MCF 10A (cell line): ENCODE measurements at regions not wholly inside any gene's neighbourhood (a gene's known extent, or its start where the extent isn't known, plus 50 kb on each side); places are given as distances from the start of the nearest gene placed in this dataset.

ENCODE experiments used
- BruUV-seq: library from RNA; stranded (reverse); fragments of 400-500 nt; replicated peaks from 2 replicates; lab custom pipeline; 2021; lab: Mats Ljungman, UMichigan
- CTCF ChIA-PET: fragments of 300-600 bp; sonication (Branson Sonifier 250); formaldehyde crosslinking; extraction: SDS; loops from one replicate; lab custom pipeline; 2021; ENCODE audit warnings: antibody characterized with exemption, inconsistent platforms; lab: Yijun Ruan, JAX
- POLR2A ChIA-PET: fragments of 300-600, 350-650 bp; sonication (Branson Sonifier 250); formaldehyde crosslinking; extraction: SDS; loops from one replicate; lab custom pipeline; 2020; ENCODE audit warnings: antibody characterized with exemption, inconsistent platforms; lab: Yijun Ruan, JAX
- DNase-seq: peaks from one replicate; pipeline ENCODE4 v3.0.0-alpha.2; 2018; ENCODE audit not compliant: unreplicated experiment
- H3K27ac Mint-ChIP-seq: one replicate; pipeline ENCODE4 v1.8.0; 2022; ENCODE audit warnings: mild to moderate bottlenecking, low read depth, mixed read lengths; ENCODE audit not compliant: unreplicated experiment
- H3K27me3 Mint-ChIP-seq: one replicate; pipeline ENCODE4 v1.8.0; 2022; ENCODE audit warnings: mixed read lengths; ENCODE audit not compliant: insufficient read depth, unreplicated experiment
- H3K36me3 Mint-ChIP-seq: one replicate; pipeline ENCODE4 v1.8.0; 2022; ENCODE audit warnings: mild to moderate bottlenecking, moderate library complexity, mixed read lengths; ENCODE audit not compliant: insufficient read depth, unreplicated experiment
- H3K4me1 Mint-ChIP-seq: one replicate; pipeline ENCODE4 v1.8.0; 2022; ENCODE audit warnings: mixed read lengths; ENCODE audit not compliant: insufficient read depth, unreplicated experiment
- H3K4me3 Mint-ChIP-seq: one replicate; pipeline ENCODE4 v1.8.0; 2022; ENCODE audit warnings: mild to moderate bottlenecking, moderate library complexity, mixed read lengths; ENCODE audit not compliant: unreplicated experiment
- H3K9me3 Mint-ChIP-seq: one replicate; pipeline ENCODE4 v1.8.0; 2022; ENCODE audit warnings: mixed read lengths; ENCODE audit not compliant: unreplicated experiment
- intact Hi-C: fragments of 100-400 bp; cut with micrococcal nuclease; formaldehyde crosslinking; loops from 2 replicates; pipeline ENCODE4 v1.14.1; 2022
- TF ChIP-seq, protein P1 (sequence below): fragments of 200-600 bp; IDR thresholded peaks from one replicate; pipeline ENCODE4 v1.8.0; 2022; ENCODE audit warnings: antibody characterized with exemption, mild to moderate bottlenecking; ENCODE audit not compliant: unreplicated experiment

DNA sequence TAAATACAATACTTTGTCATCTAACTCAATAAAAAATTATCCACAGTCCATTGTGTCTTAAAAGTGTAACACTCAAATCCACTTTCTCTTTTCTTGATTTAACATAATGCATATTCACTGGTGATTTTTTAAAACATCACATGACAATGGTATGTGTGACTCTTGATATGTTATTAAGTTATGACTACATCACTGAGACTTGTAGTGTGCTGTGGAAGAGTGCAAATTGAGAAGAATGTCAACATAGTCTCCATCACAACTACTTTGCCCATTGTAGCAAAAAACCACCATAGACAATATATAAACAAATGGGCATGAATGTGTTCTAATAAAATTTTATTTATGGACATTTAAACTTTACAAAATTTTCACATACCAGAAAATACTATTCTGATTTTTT is 380.7 kb upstream of the PMFBP1 start:
- no peaks in the 10 kb centered on the region for H3K9me3 Mint-ChIP-seq
- no peak overlapping the region for H3K4me3 Mint-ChIP-seq
- intact Hi-C loops: no loop called here
- H3K27ac Mint-ChIP-seq: no peak overlapping the region
- no peak for DNase-seq
- TF ChIP-seq, protein P1, sequence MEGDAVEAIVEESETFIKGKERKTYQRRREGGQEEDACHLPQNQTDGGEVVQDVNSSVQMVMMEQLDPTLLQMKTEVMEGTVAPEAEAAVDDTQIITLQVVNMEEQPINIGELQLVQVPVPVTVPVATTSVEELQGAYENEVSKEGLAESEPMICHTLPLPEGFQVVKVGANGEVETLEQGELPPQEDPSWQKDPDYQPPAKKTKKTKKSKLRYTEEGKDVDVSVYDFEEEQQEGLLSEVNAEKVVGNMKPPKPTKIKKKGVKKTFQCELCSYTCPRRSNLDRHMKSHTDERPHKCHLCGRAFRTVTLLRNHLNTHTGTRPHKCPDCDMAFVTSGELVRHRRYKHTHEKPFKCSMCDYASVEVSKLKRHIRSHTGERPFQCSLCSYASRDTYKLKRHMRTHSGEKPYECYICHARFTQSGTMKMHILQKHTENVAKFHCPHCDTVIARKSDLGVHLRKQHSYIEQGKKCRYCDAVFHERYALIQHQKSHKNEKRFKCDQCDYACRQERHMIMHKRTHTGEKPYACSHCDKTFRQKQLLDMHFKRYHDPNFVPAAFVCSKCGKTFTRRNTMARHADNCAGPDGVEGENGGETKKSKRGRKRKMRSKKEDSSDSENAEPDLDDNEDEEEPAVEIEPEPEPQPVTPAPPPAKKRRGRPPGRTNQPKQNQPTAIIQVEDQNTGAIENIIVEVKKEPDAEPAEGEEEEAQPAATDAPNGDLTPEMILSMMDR: no peak
- H3K27me3 Mint-ChIP-seq: no peaks in the 10 kb centered on the region
- POLR2A ChIA-PET: interaction anchor here (0.6 kb wide), 1 partner anchor 1207 kb away, joined by 5 read pairs; no protein-coding TSS in a partner anchor
- CTCF ChIA-PET: no interaction called here
- H3K36me3 Mint-ChIP-seq: no peaks in the 10 kb centered on the region
- no peaks in the 10 kb centered on the region for H3K4me1 Mint-ChIP-seq
- no TSS peak for BruUV-seq

DNA sequence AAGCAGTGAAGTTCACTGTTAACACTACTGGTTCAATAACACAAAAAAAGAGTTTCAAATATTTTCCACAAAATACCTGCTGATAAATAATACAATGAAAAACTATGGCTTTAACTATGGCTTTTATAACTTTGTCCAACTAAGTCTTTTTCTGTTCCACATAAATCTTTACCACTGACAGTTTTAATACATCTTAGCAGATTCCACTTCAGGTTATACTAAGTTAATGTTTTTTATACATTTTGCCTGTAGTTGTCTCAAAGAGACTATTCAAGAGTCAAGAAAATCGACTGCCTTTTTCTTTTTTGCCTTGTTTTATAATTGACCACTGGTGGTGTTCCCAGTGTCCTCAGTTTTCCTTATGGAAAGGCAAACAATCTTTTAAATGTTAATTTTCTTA is 379.7 kb upstream of the PMFBP1 start:
- Mint-ChIP-seq H3K27ac (no peak overlapping the region), H3K9me3 (no peaks in the 10 kb centered on the region), H3K27me3 (no peaks in the 10 kb centered on the region), H3K4me1 (no peaks in the 10 kb centered on the region), H3K4me3 (no peak overlapping the region), H3K36me3 (no peaks in the 10 kb centered on the region)
- no TSS peak for BruUV-seq
- TF ChIP-seq, protein P1: no peak
- DNase-seq: no peak
- ChIA-PET POLR2A (no interaction called here), CTCF (interaction anchor here (0.6 kb wide), 1 partner anchor 30 kb away, joined by 3 read pairs; no protein-coding TSS in a partner anchor)
- intact Hi-C loops: no loop called here

DNA sequence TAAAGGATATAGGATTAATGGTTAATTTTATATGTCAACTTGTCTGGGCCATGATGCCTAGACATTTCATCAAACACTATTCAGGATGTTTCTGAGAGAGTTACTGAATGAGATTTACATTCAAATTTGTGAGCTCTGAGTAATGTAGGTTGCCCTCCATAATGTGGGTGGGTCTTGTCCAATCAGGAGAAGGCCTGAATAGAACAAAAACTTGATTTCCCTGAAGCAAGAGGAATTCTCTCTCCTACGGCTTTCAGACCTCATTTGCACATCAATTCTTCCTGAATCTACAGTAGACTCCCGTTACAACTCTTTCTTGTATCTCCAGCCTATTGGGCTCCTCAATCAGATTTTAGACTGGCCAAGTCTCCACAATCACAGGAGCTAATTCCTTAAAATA is 377.9 kb upstream of the PMFBP1 start:
- no peaks in the 10 kb centered on the region for H3K36me3 Mint-ChIP-seq
- no peak overlapping the region for H3K4me3 Mint-ChIP-seq
- no peaks in the 10 kb centered on the region for H3K4me1 Mint-ChIP-seq
- H3K27me3 Mint-ChIP-seq: no peaks in the 10 kb centered on the region
- TF ChIP-seq, protein P1: no peak
- no peak for DNase-seq
- no peaks in the 10 kb centered on the region for H3K9me3 Mint-ChIP-seq
- CTCF ChIA-PET: interaction anchor here (0.6 to 1.0 kb wide), 2 partner anchors 283 to 290 kb away, joined by 3 to 4 read pairs; no protein-coding TSS in a partner anchor
- no TSS peak for BruUV-seq
- intact Hi-C loops: no loop called here
- POLR2A ChIA-PET: interaction anchor here (0.6 kb wide), 1 partner anchor 37 kb away, joined by 3 read pairs; no protein-coding TSS in a partner anchor
- H3K27ac Mint-ChIP-seq: no peak overlapping the region

DNA sequence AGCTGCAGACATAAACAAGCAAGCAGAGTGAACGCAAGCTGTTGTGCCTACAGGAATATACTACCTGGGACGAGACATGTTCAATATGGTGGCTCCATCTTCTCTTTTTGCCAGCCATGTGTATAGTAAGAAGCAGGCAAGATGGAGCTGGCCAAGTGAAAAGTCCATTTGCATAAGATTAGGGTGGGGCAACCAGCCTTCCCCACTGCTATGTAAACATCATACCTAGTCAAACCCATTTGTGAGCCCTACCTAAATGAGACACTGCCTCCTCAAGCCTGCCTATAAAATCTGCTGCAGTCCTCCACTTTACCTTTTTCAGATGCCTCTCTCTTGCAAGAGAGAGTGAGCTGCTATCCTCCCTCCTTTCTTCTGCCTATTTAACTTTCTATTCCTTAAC is 370.1 kb upstream of the PMFBP1 start:
- no peaks in the 10 kb centered on the region for H3K36me3 Mint-ChIP-seq
- H3K27ac Mint-ChIP-seq: peak overlapping the region; percentile 16
- CTCF ChIA-PET: interaction anchor here (0.6 kb wide), 1 partner anchor 565 kb away, joined by 3 read pairs; no protein-coding TSS in a partner anchor
- TF ChIP-seq, protein P1: no peak
- no peaks in the 10 kb centered on the region for H3K27me3 Mint-ChIP-seq
- no peak for DNase-seq
- no peak overlapping the region for H3K4me3 Mint-ChIP-seq
- POLR2A ChIA-PET: no interaction called here
- intact Hi-C loops: no loop called here
- no TSS peak for BruUV-seq
- H3K4me1 Mint-ChIP-seq: peaks cover 15% of the 10 kb centered on the region
- no peaks in the 10 kb centered on the region for H3K9me3 Mint-ChIP-seq
